CD4-positive, alpha-beta T cell (primary cell): ENCODE measurements at regions not wholly inside any gene's neighbourhood (a gene's known extent, or its start where the extent isn't known, plus 50 kb on each side); places are given as distances from the start of the nearest gene placed in this dataset.

Source experiments
- ATAC-seq: fragments of 200-7000 bp; cut with Tn5 transposase; one replicate; pipeline ENCODE4 v1.10.0; 2022; ENCODE audit warnings: mild to moderate bottlenecking; ENCODE audit not compliant: poor library complexity
- CTCF ChIA-PET: fragments of 350-600 bp; sonication (Branson Sonifier 250); formaldehyde crosslinking; loops from one replicate; lab custom pipeline; 2021; ENCODE audit warnings: antibody characterized with exemption, inconsistent platforms; lab: Charles Lee
- POLR2A ChIA-PET: fragments of 350-600 bp; sonication (Branson Sonifier 250); formaldehyde crosslinking; loops from one replicate; lab custom pipeline; 2021; ENCODE audit warnings: antibody characterized with exemption, inconsistent platforms; lab: Charles Lee
- DNase-seq, 14 experiments: peaks; one replicate each; pipeline ENCODE4 v3.0.0-alpha.2; 2013 to 2020; ENCODE audit warnings: mixed read lengths in 2 of 14
- H3K27ac ChIP-seq, 2 donors: one replicate each; pipeline versions ENCODE4 v1.5.1 to v1.7.0; 2013; ENCODE audit warnings: low read length in 2 of 2, low read depth in 1 of 2, mild to moderate bottlenecking in 1 of 2
- H3K27me3 ChIP-seq, 2 experiments: 1 replicate in 1 of 2; 2 replicates in 1 of 2; pipeline versions ENCODE4 v1.6.1 to v1.7.0; 2013; ENCODE audit warnings: low read length in 2 of 2, control low read depth in 1 of 2, mild to moderate bottlenecking in 1 of 2, moderate library complexity in 1 of 2; ENCODE audit not compliant: insufficient read depth in 2 of 2, control insufficient read depth in 1 of 2
- H3K36me3 ChIP-seq: one replicate; pipeline ENCODE4 v1.6.1; 2013; ENCODE audit warnings: low read length, control low read depth; ENCODE audit not compliant: insufficient read depth
- H3K4me1 ChIP-seq: one replicate; pipeline ENCODE4 v1.6.1; 2013; ENCODE audit warnings: low read length, control low read depth; ENCODE audit not compliant: insufficient read depth
- H3K4me3 ChIP-seq: one replicate; pipeline ENCODE4 v1.5.1; 2013; ENCODE audit warnings: mild to moderate bottlenecking, low read length, moderate library complexity
- H3K9me3 ChIP-seq, 2 experiments: 1 replicate in 1 of 2; 2 replicates in 1 of 2; pipeline versions ENCODE4 v1.6.1 to v1.7.0; 2013; ENCODE audit warnings: low read length in 2 of 2, mild to moderate bottlenecking in 2 of 2, control low read depth in 1 of 2, moderate library complexity in 1 of 2; ENCODE audit not compliant: control insufficient read depth in 1 of 2, insufficient read depth in 1 of 2
- H3K27ac Mint-ChIP-seq: one replicate; pipeline ENCODE4 v1.8.0; 2020; ENCODE audit warnings: mixed read lengths
- H3K27me3 Mint-ChIP-seq: one replicate; pipeline ENCODE4 v1.8.0; 2021; ENCODE audit warnings: mixed read lengths
- H3K36me3 Mint-ChIP-seq: one replicate; pipeline ENCODE4 v1.8.0; 2021; ENCODE audit warnings: low read depth, mixed read lengths
- H3K4me1 Mint-ChIP-seq: one replicate; pipeline ENCODE4 v1.8.0; 2021; ENCODE audit warnings: low read depth, mixed read lengths
- H3K4me3 Mint-ChIP-seq: one replicate; pipeline ENCODE4 v1.8.0; 2020; ENCODE audit warnings: mild to moderate bottlenecking, mixed read lengths
- H3K9me3 Mint-ChIP-seq: one replicate; pipeline ENCODE4 v1.8.0; 2020; ENCODE audit warnings: mixed read lengths
- CTCF ChIP-seq: fragments of 200-600 bp; IDR thresholded peaks from one replicate; pipeline ENCODE4 v1.8.0; 2022; ENCODE audit warnings: antibody characterized with exemption, mild to moderate bottlenecking
- intact Hi-C, 2 experiments: fragments of 100-400 bp; cut with DNase I in 1 of 2; cut with micrococcal nuclease in 1 of 2; formaldehyde crosslinking; loops; one replicate each; pipeline versions ENCODE4 v1.15.1 to v1.9.0; 2023 to 2025; cut with DNase I, micrococcal nuclease

- ATAC-seq = no peak
- POLR2A ChIA-PET = no interaction called here
- Histone ChIP-seq H3K9me3 (peaks cover 0 to 4% of the 10 kb centered on the region in 2 experiments), H3K27me3 (no peaks in the 10 kb centered on the region), H3K4me1 (no peaks in the 10 kb centered on the region), H3K4me3 (no peak overlapping the region), H3K27ac (no peak overlapping the region), H3K36me3 (no peaks in the 10 kb centered on the region)
- intact Hi-C loops = no loop called here
- Mint-ChIP-seq H3K4me3 (no peak overlapping the region), H3K27ac (no peak overlapping the region), H3K36me3 (no peaks in the 10 kb centered on the region), H3K9me3 (peaks cover 6% of the 10 kb centered on the region), H3K4me1 (no peaks in the 10 kb centered on the region), H3K27me3 (no peaks in the 10 kb centered on the region)
- no peak for DNase-seq
- TF ChIP-seq CTCF = no peak
- CTCF ChIA-PET = no interaction called here
Measured at GRCh38 chr9:83130541-83130940, 67.6 kb upstream of the RASEF start.

GRCh38 chr9:83125671-83126070, 62.7 kb upstream of the RASEF start:
- POLR2A ChIA-PET = no interaction called here
- no peak for TF ChIP-seq CTCF

GRCh38 chr9:83119873-83120272, 56.9 kb upstream of the RASEF start:
- DNase-seq (no peak), ATAC-seq (no peak)
- Mint-ChIP-seq H3K36me3 (no peaks in the 10 kb centered on the region), H3K4me1 (no peaks in the 10 kb centered on the region), H3K9me3 (peaks cover 6% of the 10 kb centered on the region), H3K4me3 (no peak overlapping the region), H3K27ac (no peak overlapping the region), H3K27me3 (no peaks in the 10 kb centered on the region)
- H3K27me3 ChIP-seq = peaks cover 0 to 2% of the 10 kb centered on the region in 2 experiments
- no peaks in the 10 kb centered on the region for H3K4me1 ChIP-seq
- intact Hi-C loops = no loop called here
- no peak overlapping the region for H3K27ac ChIP-seq
- H3K36me3 ChIP-seq = no peaks in the 10 kb centered on the region
- H3K4me3 ChIP-seq = no peak overlapping the region
- ChIA-PET CTCF (no interaction called here), POLR2A (no interaction called here)
- no peak for TF ChIP-seq CTCF
- H3K9me3 ChIP-seq = no peaks in the 10 kb centered on the region

More at GRCh38 chr9:83125671-83126070, 62.7 kb upstream of the RASEF start:
- Histone ChIP-seq H3K4me3 (no peak overlapping the region), H3K27ac (no peak overlapping the region), H3K27me3 (peaks cover 0 to 2% of the 10 kb centered on the region in 2 experiments), H3K36me3 (no peaks in the 10 kb centered on the region), H3K9me3 (peaks cover 0 to 4% of the 10 kb centered on the region in 2 experiments), H3K4me1 (no peaks in the 10 kb centered on the region)
- no peaks in the 10 kb centered on the region for H3K27me3 Mint-ChIP-seq
- no peaks in the 10 kb centered on the region for H3K4me1 Mint-ChIP-seq
- intact Hi-C loops = no loop called here
- no peak overlapping the region for H3K4me3 Mint-ChIP-seq
- no peak overlapping the region for H3K27ac Mint-ChIP-seq
- no peak for DNase-seq
- ATAC-seq = no peak
- no peaks in the 10 kb centered on the region for H3K36me3 Mint-ChIP-seq
- CTCF ChIA-PET = no interaction called here
- peaks cover 2% of the 10 kb centered on the region for H3K9me3 Mint-ChIP-seq
